Skeletal muscle cell (primary cell): ENCODE measurements at regions not wholly inside any gene's neighbourhood (a gene's known extent, or its start where the extent isn't known, plus 50 kb on each side); places are given as distances from the start of the nearest gene placed in this dataset.
"Not testable (repeated sequence)": the region's sequence is repeated elsewhere in the genome, so short reads cannot be mapped to it uniquely, and the experiment has no call there.

ENCODE experiments used
- DNase-seq: peaks from one replicate; pipeline ENCODE4 v3.0.0-alpha.2; 2010; ENCODE audit warnings: low read depth
- H3K4me3 ChIP-seq: 2 replicates; pipeline ENCODE4 v1.5.1; 2011; ENCODE audit warnings: low read depth, mild to moderate bottlenecking, control low read depth, low read length, moderate library complexity

DNA sequence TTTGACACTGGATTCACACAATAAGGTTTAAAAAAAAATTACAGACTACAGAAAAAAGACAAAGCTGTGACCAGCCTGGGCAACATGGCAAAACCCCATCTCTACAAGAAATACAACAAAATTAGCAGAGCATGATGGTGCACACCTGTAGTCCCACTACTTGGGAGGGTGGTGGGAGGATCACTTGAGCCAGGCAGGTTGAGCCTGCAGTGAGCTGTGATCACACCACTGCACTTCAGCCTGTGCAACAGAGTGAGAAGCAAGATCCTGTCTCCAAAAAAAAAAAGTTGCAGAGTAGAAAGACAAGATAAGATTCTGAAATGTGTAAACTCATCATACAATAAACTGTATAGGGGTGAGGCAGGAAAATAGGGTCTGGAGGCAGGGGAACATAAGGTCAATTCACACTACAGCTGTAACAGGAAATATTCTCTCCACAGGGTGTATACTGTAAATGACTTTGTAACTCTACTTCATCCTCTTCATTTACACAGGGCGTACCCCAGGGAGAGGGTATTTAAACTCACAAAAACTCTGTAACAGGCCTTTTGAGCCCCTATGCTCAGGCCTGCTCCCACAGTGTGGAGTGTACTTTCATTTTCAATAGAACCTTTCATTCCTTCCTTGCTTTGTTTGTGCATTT lies 112.6 kb upstream of the MAPK10 start:
- no peak overlapping the region for H3K4me3 ChIP-seq
- no peak for DNase-seq

GRCh38 chr4:86478151-86478550 lies 116.0 kb upstream of the PTPN13 start:
- H3K4me3 ChIP-seq, DNase-seq: not testable (repeated sequence)

- DNase-seq: no peak
- H3K4me3 ChIP-seq: no peak overlapping the region
Observed at GRCh38 chr4:86481440-86481839, 112.7 kb upstream of the PTPN13 start.

- H3K4me3 ChIP-seq: no peak overlapping the region
- DNase-seq: no peak
Observed at GRCh38 chr4:86482306-86483172, 111.6 kb upstream of the PTPN13 start.

DNA sequence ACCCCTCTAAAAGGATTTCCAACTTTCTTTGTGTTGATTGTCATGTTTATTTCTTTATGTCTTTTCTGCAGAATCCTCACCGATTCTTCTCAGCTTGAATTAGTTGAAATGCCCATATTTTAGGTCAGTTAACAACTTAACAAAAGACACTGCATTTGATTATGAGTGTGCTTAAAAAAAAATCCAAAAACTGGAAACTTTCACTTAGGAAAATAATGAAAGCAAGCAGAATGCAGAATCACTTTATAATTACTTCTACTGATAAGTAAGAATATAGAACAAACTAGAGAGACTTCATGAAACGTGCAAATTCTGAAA lies 111.0 kb upstream of the PTPN13 start:
- no peak overlapping the region for H3K4me3 ChIP-seq
- DNase-seq: no peak

DNA sequence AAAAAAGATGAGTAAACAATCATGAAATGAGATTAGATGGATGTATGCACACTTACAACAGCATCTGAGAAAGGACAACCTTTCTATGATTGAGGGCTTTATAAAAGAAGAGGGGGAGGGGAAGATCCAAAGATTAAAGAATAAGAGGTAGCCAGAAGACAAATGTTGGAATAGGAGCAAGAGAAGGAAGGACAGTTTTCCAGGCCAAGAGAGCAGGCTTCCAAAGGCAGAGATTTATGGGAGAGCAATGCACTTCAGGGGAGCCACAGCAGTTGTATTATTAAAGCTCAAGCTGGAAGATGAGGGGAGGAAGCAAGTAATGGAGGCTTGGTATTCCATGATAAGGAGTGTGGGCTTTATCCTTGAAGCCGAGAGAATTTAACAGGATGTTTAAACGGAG lies 110.3 kb upstream of the PTPN13 start:
- no peak for DNase-seq
- H3K4me3 ChIP-seq: no peak overlapping the region

- H3K4me3 ChIP-seq: no peak overlapping the region
- no peak for DNase-seq
Observed at GRCh38 chr4:86484241-86484640, 109.9 kb upstream of the PTPN13 start.

DNA sequence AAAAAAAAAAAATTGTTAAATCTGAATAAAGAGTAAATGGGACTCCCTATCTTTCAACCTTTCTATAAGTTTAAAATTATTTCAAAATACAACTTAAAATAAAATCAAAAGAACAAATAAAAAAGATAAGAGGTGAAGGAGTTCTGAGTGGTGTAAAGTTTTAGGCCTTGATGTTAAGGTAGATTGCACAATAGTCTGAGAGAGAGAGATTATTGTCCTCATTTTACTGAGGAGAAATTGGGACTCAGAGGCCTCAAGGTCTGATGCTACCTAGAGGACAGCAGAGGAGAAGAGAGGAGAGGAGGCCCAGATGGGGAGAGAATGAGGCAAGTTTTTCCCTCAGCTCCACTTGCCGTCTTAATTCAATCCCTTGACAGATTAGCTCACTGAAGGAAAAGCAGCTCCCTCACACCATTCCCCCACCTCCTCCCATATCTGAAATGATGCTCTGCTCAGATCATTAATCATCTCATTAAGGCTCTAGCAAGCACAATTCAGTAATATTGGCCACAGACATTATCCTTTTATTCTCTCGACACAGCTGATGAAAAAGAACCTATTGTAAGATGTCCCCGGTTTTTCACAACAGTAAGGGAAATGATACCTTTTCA lies 106.3 kb upstream of the PTPN13 start:
- no peak overlapping the region for H3K4me3 ChIP-seq
- no peak for DNase-seq

- H3K4me3 ChIP-seq: no peak overlapping the region
- no peak for DNase-seq
Observed at GRCh38 chr4:86493460-86493859, 100.7 kb upstream of the PTPN13 start.

GRCh38 chr4:86496094-86497080 lies 97.7 kb upstream of the PTPN13 start:
- no peak overlapping the region for H3K4me3 ChIP-seq
- DNase-seq: no peak

DNA sequence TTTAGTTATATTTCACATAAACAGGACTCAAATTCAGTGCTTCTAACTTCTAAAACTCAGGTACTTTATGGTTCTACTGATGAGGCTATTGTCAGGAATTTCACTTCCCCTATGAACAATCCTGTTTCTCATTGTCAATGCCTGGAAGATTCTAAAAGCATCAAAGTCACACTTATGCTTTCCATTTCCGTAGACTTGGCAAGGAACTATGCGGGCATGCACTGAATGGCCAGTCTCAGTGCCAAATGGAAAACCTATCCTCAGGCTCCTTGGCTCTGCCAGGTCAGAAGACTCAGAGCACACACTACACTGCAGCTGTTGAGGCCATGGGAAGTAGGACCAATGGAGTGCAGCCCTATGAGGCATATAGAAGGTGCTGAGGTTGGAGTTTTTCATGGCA lies 97.0 kb upstream of the PTPN13 start:
- DNase-seq: no peak
- no peak overlapping the region for H3K4me3 ChIP-seq

- H3K4me3 ChIP-seq: no peak overlapping the region
- DNase-seq: peak; percentile 33
Observed at GRCh38 chr4:86497980-86498862, 95.9 kb upstream of the PTPN13 start.

DNA sequence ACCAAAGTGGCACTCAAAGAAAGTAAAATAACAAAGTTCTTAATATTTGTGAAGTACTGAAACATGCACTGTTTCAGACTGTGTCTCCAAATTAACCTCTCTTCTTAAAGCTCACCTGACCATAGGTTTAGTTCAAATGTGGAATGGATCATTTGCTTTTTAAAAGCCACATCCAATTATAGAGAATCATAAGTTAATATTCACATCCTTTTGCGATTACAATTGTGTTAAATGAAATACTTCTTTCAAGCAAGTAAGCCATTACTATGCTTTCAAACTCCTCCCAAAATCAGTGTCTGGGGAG lies 95.3 kb upstream of the PTPN13 start:
- H3K4me3 ChIP-seq: no peak overlapping the region
- DNase-seq: no peak

GRCh38 chr4:86500527-86500926 lies 93.6 kb upstream of the PTPN13 start:
- no peak for DNase-seq
- no peak overlapping the region for H3K4me3 ChIP-seq

DNA sequence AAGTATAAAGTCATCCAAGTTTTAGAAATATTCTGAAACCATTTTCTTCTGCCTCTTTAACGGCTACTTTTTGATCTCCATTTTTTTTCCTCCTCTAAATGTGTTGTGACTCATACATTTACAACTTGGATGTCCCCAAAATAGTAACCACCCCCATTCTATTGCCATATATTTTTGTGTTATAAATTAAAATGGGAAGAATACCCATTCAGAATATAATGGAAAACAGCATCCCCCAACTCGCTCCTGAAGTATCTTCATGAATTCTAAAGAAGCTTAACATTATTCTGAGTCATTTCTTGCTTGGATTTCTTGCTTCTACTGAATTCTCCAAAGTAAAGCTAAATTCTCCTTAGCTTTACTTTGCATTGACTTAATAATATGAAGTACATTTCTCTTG lies 92.0 kb upstream of the PTPN13 start:
- H3K4me3 ChIP-seq: no peak overlapping the region

GRCh38 chr4:86506591-86506990 lies 87.5 kb upstream of the PTPN13 start:
- H3K4me3 ChIP-seq: no peak overlapping the region
- DNase-seq: no peak

More for the DNA sequence above, 92.0 kb upstream of the PTPN13 start:
- DNase-seq: no peak

DNA sequence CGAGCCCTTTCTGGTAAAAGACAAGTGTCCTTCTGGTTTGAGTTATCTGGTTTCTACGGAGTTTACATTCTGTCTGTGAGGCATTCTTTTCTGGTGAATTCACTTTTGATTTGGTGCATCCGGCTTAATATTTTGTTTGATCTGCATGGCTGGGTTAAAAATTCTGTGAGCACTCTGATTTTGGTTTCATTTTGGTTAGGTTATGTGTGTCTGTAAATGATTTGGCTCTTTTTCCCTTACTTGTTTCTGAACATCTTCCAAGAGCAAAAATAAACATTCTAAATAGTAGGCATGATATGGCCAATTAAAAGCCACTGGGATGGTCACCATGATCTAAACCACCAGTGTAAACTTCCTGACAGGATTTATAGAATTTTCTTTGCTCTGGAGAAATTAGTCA lies 85.7 kb upstream of the PTPN13 start:
- no peak for DNase-seq
- H3K4me3 ChIP-seq: no peak overlapping the region

DNA sequence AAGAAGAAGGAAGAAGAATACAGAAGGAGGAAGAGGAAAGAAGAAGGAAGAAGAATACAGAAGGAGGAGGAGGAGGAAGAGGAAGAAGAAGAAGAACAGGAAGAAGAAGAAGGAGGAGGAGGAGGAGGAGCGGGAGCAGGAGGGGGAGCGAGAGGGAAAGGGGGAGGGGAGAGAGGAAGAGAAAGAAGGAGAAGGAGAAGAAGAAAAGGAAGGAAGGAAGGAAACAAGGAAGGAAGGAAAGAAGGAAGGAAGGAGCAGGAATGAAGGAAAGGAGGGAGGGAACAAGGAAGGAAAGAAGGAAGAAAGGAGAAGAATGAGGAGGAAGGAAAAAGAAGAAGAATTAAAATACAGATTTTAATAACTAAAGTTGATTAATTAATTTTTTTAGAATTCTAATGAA lies 82.5 kb upstream of the PTPN13 start:
- no peak for DNase-seq
- no peak overlapping the region for H3K4me3 ChIP-seq

- H3K4me3 ChIP-seq: no peak overlapping the region
- DNase-seq: no peak
Observed at GRCh38 chr4:86512631-86513030, 81.5 kb upstream of the PTPN13 start.
